HG02610 (cell line): ENCODE measurements at regions not wholly inside any gene's neighbourhood (a gene's known extent, or its start where the extent isn't known, plus 50 kb on each side); places are given as distances from the start of the nearest gene placed in this dataset.
"Not testable (repeated sequence)": the region's sequence is repeated elsewhere in the genome, so short reads cannot be mapped to it uniquely, and the experiment has no call there.

Experiments used
- ATAC-seq: cut with Tn5 transposase; IDR thresholded peaks from one replicate; pipeline ENCODE4 v1.9.1; 2021; ENCODE audit warnings: mild to moderate bottlenecking, moderate library complexity; ENCODE audit not compliant: unreplicated experiment

- ATAC-seq, result no peak
These were observed 186.0 kb upstream of the SOX6 start for GRCh38 chr11:16542353-16542752.

GRCh38 chr11:16536513-16536912 is 180.2 kb upstream of the SOX6 start:
- ATAC-seq, result no peak

- no peak for ATAC-seq
These were observed 172.3 kb upstream of the SOX6 start for GRCh38 chr11:16528639-16529038.

- ATAC-seq, result no peak
These were observed 171.3 kb upstream of the SOX6 start for GRCh38 chr11:16527525-16528246.

- ATAC-seq, result no peak
These were observed 170.6 kb upstream of the SOX6 start for GRCh38 chr11:16526947-16527346.

- not testable (repeated sequence) for ATAC-seq
These were observed 164.4 kb upstream of the SOX6 start for GRCh38 chr11:16520713-16521112.

GRCh38 chr11:16512899-16513241 is 156.5 kb upstream of the SOX6 start:
- ATAC-seq, result peak; percentile 63

- ATAC-seq, result no peak
These were observed 156.0 kb upstream of the SOX6 start for GRCh38 chr11:16512198-16512898.

GRCh38 chr11:16511116-16512114 is 155.1 kb upstream of the SOX6 start:
- ATAC-seq, result no peak

GRCh38 chr11:16505481-16505880 is 149.1 kb upstream of the SOX6 start:
- no peak for ATAC-seq

- not testable (repeated sequence) for ATAC-seq
These were observed 147.5 kb upstream of the SOX6 start for GRCh38 chr11:16503891-16504290.

GRCh38 chr11:16494918-16495691 is 138.8 kb upstream of the SOX6 start:
- no peak for ATAC-seq

- no peak for ATAC-seq
These were observed 128.1 kb upstream of the SOX6 start for GRCh38 chr11:16484434-16484833.

GRCh38 chr11:16474659-16475058 is 118.3 kb upstream of the SOX6 start:
- ATAC-seq, result no peak

GRCh38 chr11:16469968-16470367 is 113.6 kb upstream of the SOX6 start:
- no peak for ATAC-seq

- no peak for ATAC-seq
These were observed 112.5 kb upstream of the SOX6 start for GRCh38 chr11:16468735-16469453.

GRCh38 chr11:16460508-16460907 is 104.2 kb upstream of the SOX6 start:
- no peak for ATAC-seq

- ATAC-seq, result no peak
These were observed 100.0 kb upstream of the SOX6 start for GRCh38 chr11:16456366-16456765.

GRCh38 chr11:16454289-16454863 is 98.0 kb upstream of the SOX6 start:
- ATAC-seq, result no peak
